ENCODE measurements at regions not wholly inside any gene's neighbourhood (a gene's known extent, or its start where the extent isn't known, plus 50 kb on each side); places are given as distances from the start of the nearest gene placed in this dataset.

DNA sequence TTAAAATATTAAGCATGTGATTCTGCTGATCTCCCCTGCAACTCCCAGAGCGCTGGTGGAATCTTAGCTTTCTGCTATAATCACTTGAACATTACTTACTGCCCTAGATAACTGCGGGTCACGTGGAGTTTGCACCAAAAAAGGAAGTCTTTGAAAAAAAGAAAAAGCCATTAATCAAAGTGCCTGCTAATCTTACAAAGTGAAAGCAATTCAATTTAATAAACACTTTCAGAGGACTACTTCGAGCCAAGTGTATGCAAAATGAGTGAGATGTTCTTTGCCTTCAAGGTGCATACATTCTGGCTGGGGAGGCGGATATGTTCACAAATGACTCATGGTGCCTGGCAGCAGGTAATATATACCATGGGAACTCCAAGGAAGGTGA, 109.9 kb upstream of the GAP43 start:
- no peak overlapping the region for H3K27ac Mint-ChIP-seq
- H3K27me3 Mint-ChIP-seq = peaks cover 22% of the 10 kb centered on the region
- H3K4me1 Mint-ChIP-seq (ENCODE audit: low read depth) = peaks cover 18% of the 10 kb centered on the region
- H3K4me3 Mint-ChIP-seq = peak overlapping the region; percentile 91
- H3K9me3 Mint-ChIP-seq (ENCODE audit: low read depth) = no peaks in the 10 kb centered on the region
- H3K36me3 Mint-ChIP-seq = no peaks in the 10 kb centered on the region

DNA sequence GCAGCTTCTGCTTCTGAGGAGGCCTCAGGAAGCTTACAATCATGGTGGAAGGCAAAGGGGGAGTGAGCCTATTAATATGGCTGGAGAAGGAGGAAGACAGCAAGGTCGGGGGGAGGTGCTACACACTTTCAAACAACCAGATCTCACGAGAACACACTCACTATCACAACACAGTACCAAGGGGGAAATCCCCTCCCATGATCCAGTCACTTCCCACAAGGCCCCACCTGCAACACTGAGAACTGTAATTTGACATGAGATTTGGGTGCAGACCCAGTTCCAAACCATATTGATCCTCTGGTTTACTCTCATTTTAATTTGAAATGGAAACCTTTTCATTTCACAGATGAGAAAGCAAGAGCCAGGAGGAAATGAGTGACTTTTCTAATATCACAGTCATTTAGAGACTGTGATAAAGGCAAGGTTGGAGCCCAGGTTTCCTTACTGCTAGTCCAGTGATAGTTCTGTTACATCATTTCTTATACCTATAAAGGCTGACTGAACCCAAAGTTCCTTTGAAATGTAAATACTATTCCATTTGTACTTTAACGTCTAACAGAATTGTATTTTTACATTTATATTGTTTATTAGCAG, 105.8 kb upstream of the GAP43 start:
- H3K4me3 Mint-ChIP-seq = no peak overlapping the region
- peaks cover 11% of the 10 kb centered on the region for H3K4me1 Mint-ChIP-seq (ENCODE audit: low read depth)
- H3K9me3 Mint-ChIP-seq (ENCODE audit: low read depth) = no peaks in the 10 kb centered on the region
- H3K27ac Mint-ChIP-seq = no peak overlapping the region
- H3K27me3 Mint-ChIP-seq = peaks cover 5% of the 10 kb centered on the region
- H3K36me3 Mint-ChIP-seq = no peaks in the 10 kb centered on the region

DNA sequence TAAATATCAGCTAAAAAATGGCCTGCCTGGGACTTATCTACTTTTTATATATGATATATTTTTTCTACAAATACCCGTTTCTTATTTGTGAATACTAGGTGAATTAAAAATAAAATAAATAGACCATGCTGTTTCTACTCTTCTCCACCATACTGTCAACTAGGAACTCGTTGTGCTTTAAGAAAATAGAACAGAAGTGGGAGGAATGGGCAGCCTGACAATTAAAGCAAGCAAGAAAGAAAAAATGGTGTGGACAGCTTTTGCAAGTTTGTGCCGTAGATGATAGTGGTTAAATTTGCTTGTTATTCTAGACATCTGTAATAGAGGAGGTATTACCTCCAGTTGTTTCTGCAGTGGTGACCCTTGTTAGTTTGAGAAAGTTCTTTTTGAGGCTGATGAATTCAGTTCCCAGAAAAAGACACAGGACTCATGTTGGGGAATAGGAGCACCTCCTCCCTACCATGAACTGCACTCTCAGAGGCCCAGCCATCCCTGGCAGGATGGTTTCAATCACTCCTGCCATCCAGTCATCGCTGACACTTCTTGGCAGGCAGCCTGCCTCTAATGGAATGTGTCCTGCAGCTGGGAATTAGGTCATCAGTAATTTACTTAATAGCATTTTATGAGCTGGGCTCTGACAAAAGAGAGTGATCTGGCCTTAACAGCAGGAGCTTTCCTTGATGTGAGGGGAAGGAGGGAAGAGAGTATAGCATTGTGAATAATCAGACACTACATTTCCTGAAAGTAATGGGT, 105.0 kb upstream of the GAP43 start:
- Mint-ChIP-seq H3K36me3 (no peaks in the 10 kb centered on the region), H3K4me1 (ENCODE audit: low read depth) (peaks cover 4% of the 10 kb centered on the region), H3K4me3 (no peak overlapping the region), H3K9me3 (ENCODE audit: low read depth) (no peaks in the 10 kb centered on the region), H3K27ac (no peak overlapping the region), H3K27me3 (peaks cover 3% of the 10 kb centered on the region)

DNA sequence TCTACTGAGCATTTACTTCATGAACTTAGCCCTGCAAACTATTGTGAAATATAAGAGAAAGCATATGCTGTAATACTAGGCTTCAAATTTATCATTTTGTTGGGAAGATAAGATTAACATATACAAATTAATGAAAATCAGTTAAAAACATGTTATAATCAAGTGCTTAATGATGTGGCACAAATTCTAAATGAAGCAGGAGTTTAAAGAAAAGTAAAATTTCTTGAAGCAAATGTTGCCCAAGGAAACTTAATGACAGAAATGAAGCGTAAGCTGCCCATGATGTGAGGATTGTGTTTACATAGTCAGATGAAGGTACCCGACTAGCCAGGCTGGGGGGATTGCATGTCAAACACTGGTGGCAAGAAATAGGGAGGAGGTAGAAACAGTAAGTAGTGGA, 103.1 kb upstream of the GAP43 start:
- no peaks in the 10 kb centered on the region for H3K4me1 Mint-ChIP-seq (ENCODE audit: low read depth)
- H3K36me3 Mint-ChIP-seq = no peaks in the 10 kb centered on the region
- H3K4me3 Mint-ChIP-seq = no peak overlapping the region
- no peak overlapping the region for H3K27ac Mint-ChIP-seq
- peaks cover 1% of the 10 kb centered on the region for H3K27me3 Mint-ChIP-seq
- H3K9me3 Mint-ChIP-seq (ENCODE audit: low read depth) = no peaks in the 10 kb centered on the region

DNA sequence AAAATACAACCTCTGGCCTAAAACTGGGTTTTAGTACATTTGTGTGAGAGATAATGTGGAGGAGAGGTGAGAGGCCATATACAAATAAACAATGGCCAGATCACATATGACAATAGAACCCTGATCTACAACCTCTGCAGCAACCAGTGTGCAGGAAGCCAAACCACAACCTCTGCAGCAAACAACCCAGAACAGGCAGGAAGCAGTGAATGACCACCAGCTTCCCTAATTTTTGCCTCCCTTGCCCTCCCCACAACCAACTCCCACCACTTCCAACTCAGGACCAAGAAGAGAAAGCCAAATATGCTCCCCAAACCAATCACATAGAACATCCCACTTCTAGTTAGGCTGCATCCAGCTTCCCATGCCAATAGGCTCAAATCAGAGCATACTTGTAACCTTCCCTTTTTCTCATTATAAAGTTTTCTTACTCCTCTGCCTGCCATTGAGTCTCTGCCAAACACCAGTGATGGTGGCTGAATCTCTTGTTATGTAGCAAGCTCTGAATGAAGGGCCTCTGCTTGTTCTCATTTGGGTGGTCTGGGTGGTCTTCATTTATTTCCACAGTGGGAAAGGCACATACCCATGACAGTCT, 102.6 kb upstream of the GAP43 start:
- no peaks in the 10 kb centered on the region for H3K36me3 Mint-ChIP-seq
- H3K27me3 Mint-ChIP-seq = peaks cover 1% of the 10 kb centered on the region
- no peak overlapping the region for H3K27ac Mint-ChIP-seq
- no peaks in the 10 kb centered on the region for H3K4me1 Mint-ChIP-seq (ENCODE audit: low read depth)
- no peaks in the 10 kb centered on the region for H3K9me3 Mint-ChIP-seq (ENCODE audit: low read depth)
- H3K4me3 Mint-ChIP-seq = no peak overlapping the region

DNA sequence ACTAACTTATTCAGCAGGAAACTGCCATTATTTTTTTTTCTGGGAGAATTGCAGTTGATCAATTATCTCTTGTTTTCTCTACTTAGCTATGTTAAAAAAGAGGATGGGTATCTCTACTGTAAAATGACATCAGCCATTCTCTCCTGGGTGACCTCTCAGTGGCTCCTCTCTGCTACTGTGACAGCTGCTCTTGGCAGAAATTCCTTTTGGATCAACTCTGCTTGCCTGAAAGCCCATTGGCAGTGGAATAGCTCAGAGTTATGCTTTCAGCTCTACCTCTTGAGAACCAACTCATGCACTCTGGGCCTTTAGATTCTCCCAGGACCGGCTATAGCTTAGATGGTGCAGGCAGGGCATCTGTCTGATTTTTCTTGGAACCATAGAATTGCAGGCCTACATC, 99.9 kb upstream of the GAP43 start:
- Mint-ChIP-seq H3K27me3 (peaks cover 1% of the 10 kb centered on the region), H3K4me3 (no peak overlapping the region), H3K36me3 (no peaks in the 10 kb centered on the region), H3K9me3 (ENCODE audit: low read depth) (no peaks in the 10 kb centered on the region), H3K27ac (no peak overlapping the region), H3K4me1 (ENCODE audit: low read depth) (no peaks in the 10 kb centered on the region)

DNA sequence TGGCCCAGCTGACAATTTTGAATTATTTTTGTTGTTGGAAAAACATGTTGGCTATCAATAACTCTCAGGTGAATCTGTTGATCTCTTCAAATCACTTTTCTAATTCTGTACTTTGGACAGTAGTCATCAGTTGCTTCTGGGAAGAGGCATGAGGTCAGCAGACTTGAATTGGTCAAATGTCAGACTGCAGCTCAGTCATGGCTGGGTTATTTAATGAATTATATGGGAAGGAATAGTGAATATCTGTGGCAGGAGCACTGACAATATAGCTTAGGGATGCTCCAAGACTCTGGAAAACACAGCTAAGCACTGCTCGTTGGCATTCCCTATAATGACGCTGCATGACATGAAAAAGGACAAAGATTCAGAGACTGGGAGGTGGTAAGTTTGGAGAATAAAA, 98.8 kb upstream of the GAP43 start:
- Mint-ChIP-seq H3K4me1 (ENCODE audit: low read depth) (no peaks in the 10 kb centered on the region), H3K4me3 (no peak overlapping the region), H3K36me3 (no peaks in the 10 kb centered on the region), H3K27ac (no peak overlapping the region), H3K9me3 (ENCODE audit: low read depth) (no peaks in the 10 kb centered on the region), H3K27me3 (peaks cover 3% of the 10 kb centered on the region)

DNA sequence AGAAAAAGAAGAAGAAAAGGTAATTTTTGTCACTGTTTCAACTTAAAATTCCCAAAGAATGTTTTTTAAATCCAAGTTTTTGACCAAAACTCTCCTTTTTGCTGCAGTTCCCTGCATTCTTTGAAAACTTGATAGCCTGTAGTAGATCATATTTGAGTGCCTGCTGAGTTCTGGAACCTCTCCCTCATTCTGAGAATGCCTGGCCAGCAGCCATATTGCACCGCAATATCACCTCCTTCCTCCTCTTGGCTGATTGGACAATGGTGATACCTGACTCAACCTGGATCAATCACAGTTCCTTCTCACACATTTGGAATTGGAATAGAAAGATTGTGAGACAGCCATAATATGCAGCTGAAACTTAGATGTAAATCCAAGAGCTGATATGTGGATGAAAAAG, 97.6 kb upstream of the GAP43 start:
- Mint-ChIP-seq H3K36me3 (no peaks in the 10 kb centered on the region), H3K4me3 (no peak overlapping the region), H3K9me3 (ENCODE audit: low read depth) (no peaks in the 10 kb centered on the region), H3K4me1 (ENCODE audit: low read depth) (no peaks in the 10 kb centered on the region), H3K27ac (no peak overlapping the region), H3K27me3 (peaks cover 7% of the 10 kb centered on the region)

DNA sequence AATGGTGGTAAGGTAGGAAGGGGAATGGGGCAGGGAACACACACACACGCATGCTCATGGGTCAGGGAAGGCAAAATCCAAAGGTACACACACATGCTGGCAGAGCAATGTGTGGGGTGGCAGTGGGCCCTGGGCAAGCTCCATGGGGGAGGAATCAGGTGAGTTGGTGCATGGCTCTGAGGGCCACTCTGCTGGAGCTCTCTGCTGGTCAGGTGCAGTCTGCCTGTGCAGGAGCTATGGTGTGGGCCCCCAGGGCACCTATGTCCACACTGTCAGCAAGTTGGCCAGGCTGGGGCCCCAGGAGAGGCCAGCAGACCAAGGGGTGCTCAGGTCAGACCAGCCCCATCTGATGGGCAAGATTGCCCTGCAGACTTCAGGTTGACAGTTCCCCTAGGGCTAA, 90.1 kb upstream of the GAP43 start:
- no peak overlapping the region for H3K27ac Mint-ChIP-seq
- peaks cover 5% of the 10 kb centered on the region for H3K9me3 Mint-ChIP-seq (ENCODE audit: low read depth)
- peaks cover 21% of the 10 kb centered on the region for H3K27me3 Mint-ChIP-seq
- no peaks in the 10 kb centered on the region for H3K36me3 Mint-ChIP-seq
- no peak overlapping the region for H3K4me3 Mint-ChIP-seq
- no peaks in the 10 kb centered on the region for H3K4me1 Mint-ChIP-seq (ENCODE audit: low read depth)

DNA sequence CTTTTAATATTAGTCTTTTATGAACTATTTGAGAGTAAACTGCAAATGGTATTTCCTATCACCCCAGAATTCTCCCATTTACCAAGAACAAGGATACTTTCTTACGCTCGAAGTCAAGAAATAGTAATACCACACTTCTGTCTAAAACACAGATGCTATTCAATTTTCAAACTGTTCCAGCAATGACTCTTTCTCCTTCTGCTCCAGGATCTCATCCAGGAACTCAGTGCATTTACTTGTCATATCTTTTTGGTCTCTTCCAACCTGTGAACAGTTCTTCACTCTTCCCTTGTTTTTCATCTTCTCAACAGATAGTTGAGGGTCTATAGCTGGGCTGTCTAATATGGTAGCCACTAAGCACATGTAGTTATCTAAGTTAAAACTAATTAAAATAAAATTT, 87.1 kb upstream of the GAP43 start:
- no peak overlapping the region for H3K27ac Mint-ChIP-seq
- peaks cover 17% of the 10 kb centered on the region for H3K27me3 Mint-ChIP-seq
- no peaks in the 10 kb centered on the region for H3K36me3 Mint-ChIP-seq
- no peak overlapping the region for H3K4me3 Mint-ChIP-seq
- no peaks in the 10 kb centered on the region for H3K4me1 Mint-ChIP-seq (ENCODE audit: low read depth)
- peaks cover 2% of the 10 kb centered on the region for H3K9me3 Mint-ChIP-seq (ENCODE audit: low read depth)

DNA sequence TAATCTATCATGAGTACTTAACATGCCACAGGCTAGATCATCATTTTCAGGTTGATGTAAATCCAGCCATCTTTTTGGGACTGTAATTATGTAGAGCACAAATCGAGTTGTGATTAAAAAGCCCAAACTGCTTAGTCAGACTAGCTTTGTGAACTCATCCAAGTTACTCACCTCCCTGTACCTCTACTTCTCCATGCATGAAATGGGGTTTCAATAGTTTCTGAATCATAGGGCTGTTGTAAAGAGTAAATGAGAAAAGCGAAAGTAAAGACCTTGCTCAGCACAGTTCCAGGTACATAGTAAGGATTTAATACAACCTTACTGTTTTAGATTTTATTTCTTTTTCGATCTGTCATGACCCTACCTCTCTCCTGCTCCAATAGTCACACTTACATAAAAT, 85.6 kb upstream of the GAP43 start:
- Mint-ChIP-seq H3K27ac (no peak overlapping the region), H3K36me3 (no peaks in the 10 kb centered on the region), H3K4me3 (no peak overlapping the region), H3K9me3 (ENCODE audit: low read depth) (no peaks in the 10 kb centered on the region), H3K4me1 (ENCODE audit: low read depth) (no peaks in the 10 kb centered on the region), H3K27me3 (peaks cover 16% of the 10 kb centered on the region)

DNA sequence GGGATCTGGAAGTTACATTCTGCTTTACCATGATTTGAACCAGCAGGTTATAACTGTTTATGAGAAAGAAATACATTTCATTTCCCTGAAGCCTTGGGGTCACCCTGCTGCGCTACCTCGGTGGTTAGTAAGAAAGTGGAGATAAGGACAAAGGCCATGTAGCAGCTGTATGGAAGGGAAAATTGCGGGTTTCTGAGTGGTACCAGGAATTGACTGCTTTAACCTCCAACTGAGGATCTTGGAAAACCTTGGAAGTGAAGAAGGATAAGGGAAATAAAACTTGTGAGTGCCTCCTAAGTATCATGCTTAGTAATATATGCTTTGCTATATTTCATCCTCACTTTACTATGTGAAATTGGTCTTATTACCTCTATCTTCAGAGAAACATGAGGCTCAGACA, 76.1 kb upstream of the GAP43 start:
- no peak overlapping the region for H3K27ac Mint-ChIP-seq
- H3K27me3 Mint-ChIP-seq = peaks cover 7% of the 10 kb centered on the region
- H3K4me3 Mint-ChIP-seq = no peak overlapping the region
- H3K9me3 Mint-ChIP-seq (ENCODE audit: low read depth) = no peaks in the 10 kb centered on the region
- H3K4me1 Mint-ChIP-seq (ENCODE audit: low read depth) = no peaks in the 10 kb centered on the region
- H3K36me3 Mint-ChIP-seq = no peaks in the 10 kb centered on the region

DNA sequence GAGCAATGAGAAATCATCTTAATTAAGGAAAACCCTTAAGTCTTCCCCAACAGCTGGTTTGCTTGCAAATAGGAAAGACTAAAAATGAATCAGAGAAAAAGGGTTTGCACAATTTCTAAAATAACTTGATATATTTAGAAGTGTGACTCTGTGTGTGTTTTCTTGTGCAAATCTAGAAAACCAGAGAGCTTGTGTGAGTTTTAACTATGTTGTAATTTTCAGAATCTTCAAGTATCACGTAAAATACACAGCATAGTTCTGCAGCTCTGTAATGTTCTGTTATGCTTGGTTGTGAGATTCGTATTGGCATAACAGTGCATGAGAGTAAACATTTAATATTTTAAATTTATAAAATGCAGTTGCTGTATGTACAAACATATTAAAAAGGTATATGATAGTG, 74.7 kb upstream of the GAP43 start:
- H3K27me3 Mint-ChIP-seq = peaks cover 13% of the 10 kb centered on the region
- H3K9me3 Mint-ChIP-seq (ENCODE audit: low read depth) = no peaks in the 10 kb centered on the region
- H3K36me3 Mint-ChIP-seq = no peaks in the 10 kb centered on the region
- H3K27ac Mint-ChIP-seq = no peak overlapping the region
- no peak overlapping the region for H3K4me3 Mint-ChIP-seq
- H3K4me1 Mint-ChIP-seq (ENCODE audit: low read depth) = no peaks in the 10 kb centered on the region

DNA sequence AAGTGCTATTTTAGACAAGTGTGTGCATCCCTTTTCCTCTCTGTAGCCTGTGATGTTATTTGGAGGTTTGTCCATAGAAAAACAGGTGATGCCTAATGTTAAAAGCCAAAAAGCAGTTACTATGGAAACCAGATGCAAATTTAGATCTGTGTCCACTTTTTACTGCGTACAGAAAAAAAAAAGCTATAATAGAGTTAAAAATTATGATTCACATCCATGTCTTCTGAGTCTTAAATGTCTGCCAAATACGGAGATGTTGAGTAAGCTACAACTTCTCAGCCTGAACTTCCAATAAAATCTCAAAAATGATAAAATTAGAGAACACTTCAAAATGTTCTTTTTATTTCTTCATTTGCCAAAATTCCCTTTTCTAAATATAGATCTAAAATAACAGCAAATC, 74.2 kb upstream of the GAP43 start:
- no peaks in the 10 kb centered on the region for H3K9me3 Mint-ChIP-seq (ENCODE audit: low read depth)
- no peaks in the 10 kb centered on the region for H3K36me3 Mint-ChIP-seq
- H3K4me3 Mint-ChIP-seq = no peak overlapping the region
- H3K27ac Mint-ChIP-seq = no peak overlapping the region
- no peaks in the 10 kb centered on the region for H3K4me1 Mint-ChIP-seq (ENCODE audit: low read depth)
- H3K27me3 Mint-ChIP-seq = peaks cover 16% of the 10 kb centered on the region

DNA sequence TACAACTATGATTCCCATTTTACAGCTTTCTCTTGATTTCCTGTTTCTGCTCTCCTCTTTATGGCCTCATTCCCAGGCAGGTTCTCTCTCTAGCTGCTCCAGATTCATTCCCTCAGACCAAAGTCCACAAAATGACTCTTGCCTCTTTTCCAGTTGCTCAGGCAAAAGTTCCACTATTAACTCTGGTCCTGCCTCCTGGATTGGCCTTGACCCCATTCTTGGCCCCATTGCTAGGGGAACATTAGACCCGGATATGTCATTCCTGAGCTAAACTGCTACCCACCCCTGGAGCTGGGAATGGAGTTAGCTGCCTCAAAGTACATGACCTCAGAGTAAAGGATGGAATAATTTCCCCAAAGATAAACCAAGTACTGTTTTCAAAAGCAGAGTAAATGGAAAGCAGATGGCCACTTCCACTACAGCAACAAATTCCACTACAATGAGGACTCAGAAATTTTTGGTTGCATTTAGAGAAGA, 73.0 kb upstream of the GAP43 start:
- Mint-ChIP-seq H3K4me1 (ENCODE audit: low read depth) (no peaks in the 10 kb centered on the region), H3K9me3 (ENCODE audit: low read depth) (no peaks in the 10 kb centered on the region), H3K27me3 (peaks cover 19% of the 10 kb centered on the region), H3K4me3 (no peak overlapping the region), H3K27ac (no peak overlapping the region), H3K36me3 (no peaks in the 10 kb centered on the region)

DNA sequence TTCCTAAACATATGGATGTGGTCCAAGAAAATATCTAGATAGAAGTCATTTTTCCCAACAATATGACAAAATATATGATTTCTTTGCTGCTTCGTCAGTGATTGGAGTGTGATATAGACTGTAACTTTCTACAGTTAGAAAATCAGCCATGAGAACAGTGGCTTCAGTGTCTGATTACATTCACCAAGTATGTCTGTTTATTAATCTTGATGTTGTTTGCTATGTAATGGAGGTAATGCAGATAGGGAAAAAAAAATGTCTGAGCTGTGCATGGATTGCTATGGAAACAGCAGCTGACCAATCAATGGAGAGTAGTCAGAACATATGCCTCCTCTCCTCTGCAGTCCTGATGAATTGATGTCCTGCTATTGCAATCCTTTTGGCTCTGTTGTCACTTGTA, 72.3 kb upstream of the GAP43 start:
- Mint-ChIP-seq H3K4me1 (ENCODE audit: low read depth) (no peaks in the 10 kb centered on the region), H3K36me3 (no peaks in the 10 kb centered on the region), H3K27ac (no peak overlapping the region), H3K9me3 (ENCODE audit: low read depth) (no peaks in the 10 kb centered on the region), H3K4me3 (no peak overlapping the region), H3K27me3 (peaks cover 19% of the 10 kb centered on the region)

Data from activated naive CD8-positive, alpha-beta T cell (primary cell).